Kidney (tissue), 13 donors: ENCODE measurements at regions not wholly inside any gene's neighbourhood (a gene's known extent, or its start where the extent isn't known, plus 50 kb on each side); places are given as distances from the start of the nearest gene placed in this dataset.

Source experiments
- DNase-seq, 5 donors: peaks; one replicate each; pipeline ENCODE4 v3.0.0-alpha.2; 2013 to 2020
- FAIRE-seq: peaks from 2 replicates; lab custom pipeline; 2012; peaks lifted over from hg19 to GRCh38; lab: Jason Lieb, UNC
- H3K27ac ChIP-seq, 2 donors: one replicate each; pipeline ENCODE4 v1.7.0; 2013; ENCODE audit warnings: low read depth in 2 of 2, low read length in 2 of 2, inconsistent platforms in 1 of 2
- H3K27me3 ChIP-seq: one replicate; pipeline ENCODE4 v1.7.1; 2013; ENCODE audit warnings: low read length, inconsistent platforms; ENCODE audit not compliant: control insufficient read depth, insufficient read depth
- H3K36me3 ChIP-seq, 3 donors: one replicate each; pipeline versions ENCODE4 v1.7.0 to v1.7.1; 2013; ENCODE audit warnings: low read length in 3 of 3, control low read depth in 1 of 3, inconsistent platforms in 1 of 3; ENCODE audit not compliant: insufficient read depth in 3 of 3, control insufficient read depth in 2 of 3
- H3K4me1 ChIP-seq, 3 donors: one replicate each; pipeline versions ENCODE4 v1.7.0 to v1.7.1; 2013; ENCODE audit warnings: low read length in 3 of 3, inconsistent platforms in 1 of 3, low read depth in 1 of 3; ENCODE audit not compliant: control insufficient read depth in 2 of 3, insufficient read depth in 2 of 3
- H3K4me3 ChIP-seq, 3 donors: one replicate each; pipeline versions ENCODE4 v1.7.0 to v1.8.1; 2013; ENCODE audit warnings: low read length in 3 of 3, control low read depth in 1 of 3, inconsistent platforms in 1 of 3
- H3K9ac ChIP-seq, 3 donors: one replicate each; pipeline versions ENCODE4 v1.7.0 to v1.7.1; 2013; ENCODE audit warnings: low read length in 3 of 3, control low read depth in 1 of 3, inconsistent platforms in 1 of 3
- H3K9me3 ChIP-seq, 3 donors: one replicate each; pipeline versions ENCODE4 v1.7.0 to v1.7.1; 2013; ENCODE audit warnings: low read length in 3 of 3, control low read depth in 1 of 3, inconsistent platforms in 1 of 3; ENCODE audit not compliant: control insufficient read depth in 2 of 3, insufficient read depth in 1 of 3
- CTCF ChIP-seq: IDR thresholded peaks from 3 replicates; pipeline ENCODE4 v1.5.1; 2012; ENCODE audit warnings: mild to moderate bottlenecking, moderate library complexity, borderline replicate concordance; ENCODE audit not compliant: insufficient read depth; ENCODE audit errors: extremely low read depth
- intact Hi-C: fragments of 100-400 bp; cut with DNase I; formaldehyde crosslinking; loops from one replicate; pipeline ENCODE4 v1.11.1; 2022
- donor health status: control.
- donor health status: control.
- donor health status: control.
- donor health status: control.
- donor health status: control.
- donor health status: DM: yes; HTN: yes; CAD: no.
- donor health status: Normal renal cell carcinoma (clear cell type).

- Histone ChIP-seq H3K27ac (no peak overlapping the region), H3K27me3 (no peaks in the 10 kb centered on the region), H3K9ac (no peak overlapping the region), H3K36me3 (no peaks in the 10 kb centered on the region), H3K4me1 (no peaks in the 10 kb centered on the region), H3K9me3 (no peaks in the 10 kb centered on the region), H3K4me3 (no peak overlapping the region)
- intact Hi-C loops, result no loop called here
- DNase-seq, result peak in 3 of 5 donors; percentile 45 to 67 (median 58)
- no peak for TF ChIP-seq CTCF
- no peak for FAIRE-seq
Measured at GRCh38 chr1:18032172-18032859, 75.3 kb upstream of the IGSF21 start.

GRCh38 chr1:18035145-18035544 lies 72.5 kb upstream of the IGSF21 start:
- Histone ChIP-seq H3K27me3 (no peaks in the 10 kb centered on the region), H3K9me3 (no peaks in the 10 kb centered on the region), H3K4me1 (no peaks in the 10 kb centered on the region), H3K27ac (no peak overlapping the region), H3K4me3 (no peak overlapping the region), H3K9ac (no peak overlapping the region), H3K36me3 (no peaks in the 10 kb centered on the region)
- no peak for TF ChIP-seq CTCF
- no peak for DNase-seq
- intact Hi-C loops, result no loop called here
- no peak for FAIRE-seq

GRCh38 chr1:18037651-18038050 lies 69.9 kb upstream of the IGSF21 start:
- no peaks in the 10 kb centered on the region for H3K36me3 ChIP-seq
- no peaks in the 10 kb centered on the region for H3K4me1 ChIP-seq
- no peak for TF ChIP-seq CTCF
- no peak overlapping the region for H3K4me3 ChIP-seq
- FAIRE-seq, result no peak
- H3K27ac ChIP-seq, result no peak overlapping the region
- no peak overlapping the region for H3K9ac ChIP-seq
- no peak for DNase-seq
- no peaks in the 10 kb centered on the region for H3K27me3 ChIP-seq
- no peaks in the 10 kb centered on the region for H3K9me3 ChIP-seq
- intact Hi-C loops, result no loop called here

GRCh38 chr1:18038051-18038450 lies 69.5 kb upstream of the IGSF21 start:
- no peak for TF ChIP-seq CTCF
- Histone ChIP-seq H3K9ac (no peak overlapping the region), H3K27ac (no peak overlapping the region), H3K4me1 (no peaks in the 10 kb centered on the region), H3K9me3 (no peaks in the 10 kb centered on the region), H3K36me3 (no peaks in the 10 kb centered on the region), H3K27me3 (no peaks in the 10 kb centered on the region), H3K4me3 (no peak overlapping the region)
- DNase-seq (no peak), FAIRE-seq (no peak)
- intact Hi-C loops, result no loop called here
